Fibroblast of villous mesenchyme (primary cell): ENCODE measurements at regions not wholly inside any gene's neighbourhood (a gene's known extent, or its start where the extent isn't known, plus 50 kb on each side); places are given as distances from the start of the nearest gene placed in this dataset.

ENCODE experiments used
- DNase-seq: peaks from one replicate; pipeline ENCODE4 v3.0.0-alpha.2; 2010; ENCODE audit warnings: low read depth
- H3K4me3 ChIP-seq: 2 replicates; pipeline ENCODE4 v1.5.1; 2011; ENCODE audit warnings: low read depth, mild to moderate bottlenecking, low read length
- CTCF ChIP-seq: IDR thresholded peaks from 2 replicates; pipeline ENCODE4 v1.5.1; 2012; ENCODE audit warnings: low read depth, mild to moderate bottlenecking, low read length; ENCODE audit not compliant: insufficient read depth

GRCh38 chr2:6203291-6203959 lies 511.2 kb downstream of the SOX11 start:
- no peak for DNase-seq
- no peak for TF ChIP-seq CTCF
- H3K4me3 ChIP-seq = no peak overlapping the region

DNA sequence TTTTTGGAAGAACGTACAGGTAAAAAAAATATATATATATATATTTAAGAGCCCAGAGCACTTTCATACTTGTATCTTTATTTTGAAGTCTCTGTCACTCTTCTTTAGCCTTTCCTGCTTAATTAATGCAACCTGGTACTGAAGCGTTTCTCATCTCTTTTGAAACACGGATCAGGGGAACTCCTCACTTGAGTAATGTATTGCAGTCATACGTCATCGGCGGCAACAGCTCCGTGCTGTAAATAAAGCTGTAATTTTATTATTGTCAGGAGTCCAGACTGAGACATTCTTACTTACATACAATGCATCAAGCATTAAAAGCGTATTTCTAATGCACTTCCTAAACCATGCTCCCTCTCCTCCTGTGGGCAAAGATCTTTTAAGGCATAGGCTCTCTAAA lies 514.7 kb downstream of the SOX11 start:
- H3K4me3 ChIP-seq = no peak overlapping the region
- no peak for TF ChIP-seq CTCF
- DNase-seq = no peak

GRCh38 chr2:6211236-6211635 lies 519.1 kb downstream of the SOX11 start:
- H3K4me3 ChIP-seq = no peak overlapping the region
- DNase-seq = no peak
- no peak for TF ChIP-seq CTCF

DNA sequence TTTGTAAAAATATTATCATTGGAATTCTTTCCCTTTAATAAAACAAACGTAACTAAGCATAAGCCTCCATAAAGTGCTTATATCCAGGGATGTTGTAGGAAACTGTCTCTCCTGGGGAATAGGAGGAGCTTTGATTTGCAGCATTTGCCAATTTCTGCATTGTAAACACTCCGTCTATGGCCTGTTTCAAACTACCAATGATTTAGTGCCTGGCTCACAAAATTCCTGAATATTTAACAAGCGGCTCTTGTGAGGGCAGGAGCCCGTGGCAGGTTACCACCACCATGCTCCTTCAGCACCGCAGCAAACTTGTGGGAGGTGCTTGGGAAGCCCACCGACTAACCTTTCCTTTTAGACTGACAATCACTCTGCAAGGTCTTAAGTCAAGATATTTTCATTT lies 520.3 kb downstream of the SOX11 start:
- no peak overlapping the region for H3K4me3 ChIP-seq
- no peak for DNase-seq
- no peak for TF ChIP-seq CTCF

- no peak for TF ChIP-seq CTCF
These were observed 521.0 kb downstream of the SOX11 start for GRCh38 chr2:6213056-6213780.

GRCh38 chr2:6214471-6214870 lies 522.3 kb downstream of the SOX11 start:
- no peak for TF ChIP-seq CTCF
- H3K4me3 ChIP-seq = no peak overlapping the region
- no peak for DNase-seq

More at GRCh38 chr2:6213056-6213780, 521.0 kb downstream of the SOX11 start:
- no peak for DNase-seq
- no peak overlapping the region for H3K4me3 ChIP-seq
